GM18951 (cell line): ENCODE measurements at regions not wholly inside any gene's neighbourhood (a gene's known extent, or its start where the extent isn't known, plus 50 kb on each side); places are given as distances from the start of the nearest gene placed in this dataset.
"Not testable (repeated sequence)": the region's sequence is repeated elsewhere in the genome, so short reads cannot be mapped to it uniquely, and the experiment has no call there.

ENCODE experiments used
- POLR2A ChIP-seq: IDR thresholded peaks from 4 replicates; pipeline ENCODE4 v1.6.1; 2011; ENCODE audit warnings: mild to moderate bottlenecking; ENCODE audit not compliant: insufficient read length, insufficient read depth; ENCODE audit errors: extremely low read depth
- in situ Hi-C: fragments of 300-500 bp; cut with MboI; formaldehyde crosslinking; loops from one replicate; pipeline ENCODE4 v1.12.0; 2022; ENCODE audit warnings: low sequenced_read_pairs, mixed read lengths, inconsistent platforms; ENCODE audit not compliant: unreplicated experiment

GRCh38 chr4:26248647-26249046, 72.2 kb upstream of the RBPJ start:
- no peak for TF ChIP-seq POLR2A
- in situ Hi-C loops, result no loop called here

GRCh38 chr4:26252349-26253025, 68.3 kb upstream of the RBPJ start:
- in situ Hi-C loops, result no loop called here
- TF ChIP-seq POLR2A, result no peak

GRCh38 chr4:26253968-26254367, 66.8 kb upstream of the RBPJ start:
- in situ Hi-C loops, result no loop called here
- no peak for TF ChIP-seq POLR2A

- no peak for TF ChIP-seq POLR2A
- in situ Hi-C loops, result no loop called here
Measured at GRCh38 chr4:26255989-26256388, 64.8 kb upstream of the RBPJ start.

GRCh38 chr4:26257444-26257843, 63.4 kb upstream of the RBPJ start:
- in situ Hi-C loops, result not testable (repeated sequence)

- no peak for TF ChIP-seq POLR2A
- in situ Hi-C loops, result no loop called here
Measured at GRCh38 chr4:26257850-26258249, 63.0 kb upstream of the RBPJ start.

- in situ Hi-C loops, result no loop called here
- TF ChIP-seq POLR2A, result no peak
Measured at GRCh38 chr4:26260571-26260970, 60.2 kb upstream of the RBPJ start.

- in situ Hi-C loops, result no loop called here
Measured at GRCh38 chr4:26261405-26261804, 59.4 kb upstream of the RBPJ start.

GRCh38 chr4:26263165-26263564, 57.6 kb upstream of the RBPJ start:
- no peak for TF ChIP-seq POLR2A
- in situ Hi-C loops, result no loop called here

More at GRCh38 chr4:26261405-26261804, 59.4 kb upstream of the RBPJ start:
- TF ChIP-seq POLR2A, result no peak

GRCh38 chr4:26264109-26264508, 56.7 kb upstream of the RBPJ start:
- TF ChIP-seq POLR2A, result no peak
- in situ Hi-C loops, result no loop called here

GRCh38 chr4:26267087-26267486, 53.7 kb upstream of the RBPJ start:
- in situ Hi-C loops, result no loop called here
- no peak for TF ChIP-seq POLR2A

- TF ChIP-seq POLR2A, result no peak
- in situ Hi-C loops, result no loop called here
Measured at GRCh38 chr4:26268246-26268645, 52.6 kb upstream of the RBPJ start.

GRCh38 chr4:26269038-26269437, 51.8 kb upstream of the RBPJ start:
- no peak for TF ChIP-seq POLR2A
- in situ Hi-C loops, result no loop called here
